ENCODE measurements at regions not wholly inside any gene's neighbourhood (a gene's known extent, or its start where the extent isn't known, plus 50 kb on each side); places are given as distances from the start of the nearest gene placed in this dataset.

- no peak for TF ChIP-seq POLR2A (IDR thresholded peaks at IDR 0.05; ENCODE audit: low read depth, low read length)
- TF ChIP-seq POLR2AphosphoS5 (IDR thresholded peaks at IDR 0.05; ENCODE audit: low read depth, low read length), result no peak
Observed at GRCh38 chr2:193141998-193142397, 947.3 kb upstream of the TMEFF2 start.

Data from GM12892 (cell line).